ENCODE measurements at regions not wholly inside any gene's neighbourhood (a gene's known extent, or its start where the extent isn't known, plus 50 kb on each side); places are given as distances from the start of the nearest gene placed in this dataset.

GRCh38 chr11:71076525-71077304, 175.7 kb downstream of the SHANK2 start:
- no peak for DNase-seq

GRCh38 chr11:71075871-71076420, 176.4 kb downstream of the SHANK2 start:
- no peak for DNase-seq

GRCh38 chr11:71075116-71075720, 177.2 kb downstream of the SHANK2 start:
- DNase-seq, result no peak

- no peak for DNase-seq
Observed at GRCh38 chr11:71071736-71072509, 180.5 kb downstream of the SHANK2 start.

GRCh38 chr11:71070490-71071453, 181.6 kb downstream of the SHANK2 start:
- peak; percentile 12 for DNase-seq

- no peak for DNase-seq
Observed at GRCh38 chr11:71068963-71069362, 183.4 kb downstream of the SHANK2 start.

GRCh38 chr11:71067753-71068152, 184.6 kb downstream of the SHANK2 start:
- no peak for DNase-seq

GRCh38 chr11:71066311-71066710, 186.1 kb downstream of the SHANK2 start:
- no peak for DNase-seq

- DNase-seq, result no peak
Observed at GRCh38 chr11:71065841-71066240, 186.5 kb downstream of the SHANK2 start.

GRCh38 chr11:71064702-71065515, 187.5 kb downstream of the SHANK2 start:
- no peak for DNase-seq

- no peak for DNase-seq
Observed at GRCh38 chr11:71064183-71064582, 188.2 kb downstream of the SHANK2 start.

- no peak for DNase-seq
Observed at GRCh38 chr11:71063129-71063528, 189.2 kb downstream of the SHANK2 start.

- DNase-seq, result no peak
Observed at GRCh38 chr11:71062199-71062598, 190.2 kb downstream of the SHANK2 start.

- DNase-seq, result no peak
Observed at GRCh38 chr11:71060391-71060791, 192.0 kb downstream of the SHANK2 start.

GRCh38 chr11:71059662-71060061, 192.7 kb downstream of the SHANK2 start:
- DNase-seq, result no peak

- no peak for DNase-seq
Observed at GRCh38 chr11:71055925-71056324, 196.5 kb downstream of the SHANK2 start.
